ENCODE measurements at regions not wholly inside any gene's neighbourhood (a gene's known extent, or its start where the extent isn't known, plus 50 kb on each side); places are given as distances from the start of the nearest gene placed in this dataset.

GRCh38 chr3:22175947-22176346, 424.9 kb upstream of the ZNF385D start:
- POLR2A ChIA-PET = no interaction called here
- H3K27me3 ChIP-seq (ENCODE audit: insufficient read depth, low read length) = no peaks in the 10 kb centered on the region
- H3K9me3 ChIP-seq (ENCODE audit: control insufficient read depth in 1 of 2, insufficient read depth in 1 of 2, low read depth in 1 of 2, low read length in 2 of 2) = peaks cover 0 to 5% of the 10 kb centered on the region in 2 experiments; a peak in 2 of 4 replicates
- no peak overlapping the region for H3K27ac ChIP-seq (ENCODE audit: low read depth, low read length)
- intact Hi-C loops (cut with micrococcal nuclease) = no loop called here
- H3K4me2 ChIP-seq (ENCODE audit: low read length) = no peak overlapping the region
- no peak overlapping the region for H3K9ac ChIP-seq (ENCODE audit: low read length)
- no peaks in the 10 kb centered on the region for H3K9me2 ChIP-seq (ENCODE audit: insufficient read depth)
- no TSS peak for BruUV-seq (replicated peaks)
- TF ChIP-seq ZFX (IDR thresholded peaks at IDR 0.05) = no peak
- H3K79me2 ChIP-seq (ENCODE audit: insufficient read depth, low read length) = no peaks in the 10 kb centered on the region
- no peak overlapping the region for H3K4me3 ChIP-seq (replicated peaks in 1 of 2; ENCODE audit: low read depth in 1 of 2, low read length in 2 of 2)
- CTCF ChIA-PET = no interaction called here
- no peaks in the 10 kb centered on the region for H3K4me1 ChIP-seq (ENCODE audit: control insufficient read depth in 1 of 2, insufficient read depth in 2 of 2, low read length in 2 of 2)
- H3K36me3 ChIP-seq (ENCODE audit: control insufficient read depth in 1 of 2, insufficient read depth in 2 of 2, low read length in 2 of 2) = no peaks in the 10 kb centered on the region
- RAD21 ChIA-PET (ENCODE audit: low non-redundant PET in 1 of 2, low total read pairs in 2 of 2, uncharacterized antibody in 2 of 2, unreplicated experiment in 2 of 2) = no interaction called here
- no peak for DNase-seq (ENCODE audit: low read depth, low spot score)
- ATAC-seq = no peak
- H2AFZ ChIP-seq (ENCODE audit: low read depth, low read length, poor library complexity, severe bottlenecking) = no peak overlapping the region
- H4K20me1 ChIP-seq (ENCODE audit: insufficient read depth) = no peaks in the 10 kb centered on the region

GRCh38 chr3:22176911-22177310, 425.9 kb upstream of the ZNF385D start:
- Histone ChIP-seq H3K36me3 (ENCODE audit: control insufficient read depth in 1 of 2, insufficient read depth in 2 of 2, low read length in 2 of 2) (no peaks in the 10 kb centered on the region), H3K4me3 (replicated peaks in 1 of 2; ENCODE audit: low read depth in 1 of 2, low read length in 2 of 2) (no peak overlapping the region), H3K9me3 (ENCODE audit: control insufficient read depth in 1 of 2, insufficient read depth in 1 of 2, low read depth in 1 of 2, low read length in 2 of 2) (peaks cover 0 to 5% of the 10 kb centered on the region in 2 experiments; a peak in 2 of 4 replicates), H3K79me2 (ENCODE audit: insufficient read depth, low read length) (no peaks in the 10 kb centered on the region), H2AFZ (ENCODE audit: low read depth, low read length, poor library complexity, severe bottlenecking) (no peak overlapping the region), H3K4me1 (ENCODE audit: control insufficient read depth in 1 of 2, insufficient read depth in 2 of 2, low read length in 2 of 2) (no peaks in the 10 kb centered on the region), H3K27ac (ENCODE audit: low read depth, low read length) (no peak overlapping the region), H3K4me2 (ENCODE audit: low read length) (no peak overlapping the region), H3K9me2 (ENCODE audit: insufficient read depth) (no peaks in the 10 kb centered on the region), H3K9ac (ENCODE audit: low read length) (no peak overlapping the region), H4K20me1 (ENCODE audit: insufficient read depth) (no peaks in the 10 kb centered on the region), H3K27me3 (ENCODE audit: insufficient read depth, low read length) (no peaks in the 10 kb centered on the region)
- DNase-seq (ENCODE audit: low read depth, low spot score) = no peak
- RAD21 ChIA-PET (ENCODE audit: low non-redundant PET in 1 of 2, low total read pairs in 2 of 2, uncharacterized antibody in 2 of 2, unreplicated experiment in 2 of 2) = no interaction called here
- TF ChIP-seq SP1 (IDR thresholded peaks at IDR 0.05; ENCODE audit: low read depth) = no peak
- no peak for TF ChIP-seq YY1 (IDR thresholded peaks at IDR 0.05; ENCODE audit: extremely low read depth, insufficient replicate concordance, low read depth, low read length)
- TF ChIP-seq FOSL1 (IDR thresholded peaks at IDR 0.05; ENCODE audit: low read depth) = no peak
- TF ChIP-seq TCF7L2 (IDR thresholded peaks at IDR 0.05; ENCODE audit: borderline replicate concordance, extremely low read depth, insufficient read depth, insufficient read length) = no peak
- TF ChIP-seq EZH2phosphoT487 (IDR thresholded peaks at IDR 0.05; ENCODE audit: borderline replicate concordance) = no peak
- TF ChIP-seq MAX (IDR thresholded peaks at IDR 0.05) = no peak
- TF ChIP-seq CBX3 (IDR thresholded peaks at IDR 0.05; ENCODE audit: low read depth) = no peak
- no peak for TF ChIP-seq SRF (IDR thresholded peaks at IDR 0.05; ENCODE audit: low read depth)
- TF ChIP-seq ELF1 (IDR thresholded peaks at IDR 0.05; ENCODE audit: borderline replicate concordance, low read depth) = no peak
- intact Hi-C loops (cut with micrococcal nuclease) = no loop called here
- POLR2A ChIA-PET = no interaction called here
- no TSS peak for BruUV-seq (replicated peaks)
- CTCF ChIA-PET = no interaction called here
- ATAC-seq = no peak
